RWPE2 (cell line): ENCODE measurements at regions not wholly inside any gene's neighbourhood (a gene's known extent, or its start where the extent isn't known, plus 50 kb on each side); places are given as distances from the start of the nearest gene placed in this dataset.
"Not testable (repeated sequence)": the region's sequence is repeated elsewhere in the genome, so short reads cannot be mapped to it uniquely, and the experiment has no call there.

ENCODE experiments used
- ATAC-seq: fragments of 200-7000 bp; cut with Tn5 transposase; 3 replicates; pipeline ENCODE4 v1.9.1; 2021; ENCODE audit warnings: low read depth
- DNase-seq: peaks from one replicate; pipeline ENCODE4 v3.0.0-alpha.2; 2020; ENCODE audit warnings: low spot score
- H3K27ac ChIP-seq: fragments of 450-650 bp; 2 replicates; pipeline ENCODE4 v1.5.1; 2017; ENCODE audit warnings: mild to moderate bottlenecking; ENCODE audit not compliant: poor library complexity, severe bottlenecking
- H3K27me3 ChIP-seq: fragments of 250-450 bp; sonication (Bioruptor Pico); 2 replicates; pipeline ENCODE4 v1.5.1; 2021; ENCODE audit warnings: mild to moderate bottlenecking, moderate library complexity; ENCODE audit not compliant: insufficient read depth, poor library complexity, severe bottlenecking
- H3K36me3 ChIP-seq: fragments of 250-450 bp; sonication (Bioruptor Pico); 2 replicates; pipeline ENCODE4 v1.5.1; 2020; ENCODE audit warnings: low read depth, mild to moderate bottlenecking, moderate library complexity
- H3K4me1 ChIP-seq: fragments of 250-450 bp; sonication (Bioruptor Pico); 2 replicates; pipeline ENCODE4 v1.5.1; 2021; ENCODE audit warnings: mild to moderate bottlenecking, moderate library complexity; ENCODE audit not compliant: insufficient read depth, poor library complexity, severe bottlenecking
- H3K4me3 ChIP-seq: fragments of 250-450 bp; sonication (Bioruptor Pico); 2 replicates; pipeline ENCODE4 v1.5.1; 2021; ENCODE audit warnings: mild to moderate bottlenecking, moderate library complexity; ENCODE audit not compliant: severe bottlenecking
- H3K9me3 ChIP-seq: fragments of 250-450 bp; sonication (Bioruptor Pico); 2 replicates; pipeline ENCODE4 v1.5.1; 2021; ENCODE audit warnings: mild to moderate bottlenecking, moderate library complexity; ENCODE audit not compliant: severe bottlenecking
- TF ChIP-seq, protein P1 (sequence below): fragments of 450-650 bp; IDR thresholded peaks from one replicate; pipeline ENCODE4 v1.5.1; 2017; ENCODE audit warnings: mild to moderate bottlenecking, moderate library complexity; ENCODE audit not compliant: poor library complexity, severe bottlenecking

DNA sequence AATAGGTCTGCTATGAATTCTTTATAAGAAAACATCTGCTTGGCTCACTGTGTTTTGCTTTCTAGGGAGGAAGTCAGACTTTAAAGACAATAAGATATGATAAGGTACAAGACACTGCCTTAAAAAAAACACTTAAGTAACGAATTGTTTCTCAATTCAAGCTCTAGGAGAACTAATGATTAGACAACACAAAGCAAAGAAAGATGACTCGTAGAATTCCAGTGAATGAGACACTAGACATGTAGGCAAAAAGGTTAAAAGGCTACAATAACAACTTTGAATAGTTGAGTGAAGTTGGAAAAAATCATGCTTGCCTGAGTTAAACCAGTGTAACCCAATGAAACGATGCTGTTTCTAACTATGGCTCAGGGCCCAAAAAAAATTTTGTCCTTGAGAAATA lies 344.4 kb upstream of the ACTRT1 start:
- Histone ChIP-seq H3K27ac (no peak overlapping the region), H3K27me3 (no peaks in the 10 kb centered on the region), H3K4me1 (no peaks in the 10 kb centered on the region), H3K9me3 (no peaks in the 10 kb centered on the region), H3K4me3 (no peak overlapping the region), H3K36me3 (no peaks in the 10 kb centered on the region)
- peak; percentile 29; the same call in 2 of the 3 replicates for ATAC-seq
- no peak for DNase-seq
- TF ChIP-seq, protein P1, sequence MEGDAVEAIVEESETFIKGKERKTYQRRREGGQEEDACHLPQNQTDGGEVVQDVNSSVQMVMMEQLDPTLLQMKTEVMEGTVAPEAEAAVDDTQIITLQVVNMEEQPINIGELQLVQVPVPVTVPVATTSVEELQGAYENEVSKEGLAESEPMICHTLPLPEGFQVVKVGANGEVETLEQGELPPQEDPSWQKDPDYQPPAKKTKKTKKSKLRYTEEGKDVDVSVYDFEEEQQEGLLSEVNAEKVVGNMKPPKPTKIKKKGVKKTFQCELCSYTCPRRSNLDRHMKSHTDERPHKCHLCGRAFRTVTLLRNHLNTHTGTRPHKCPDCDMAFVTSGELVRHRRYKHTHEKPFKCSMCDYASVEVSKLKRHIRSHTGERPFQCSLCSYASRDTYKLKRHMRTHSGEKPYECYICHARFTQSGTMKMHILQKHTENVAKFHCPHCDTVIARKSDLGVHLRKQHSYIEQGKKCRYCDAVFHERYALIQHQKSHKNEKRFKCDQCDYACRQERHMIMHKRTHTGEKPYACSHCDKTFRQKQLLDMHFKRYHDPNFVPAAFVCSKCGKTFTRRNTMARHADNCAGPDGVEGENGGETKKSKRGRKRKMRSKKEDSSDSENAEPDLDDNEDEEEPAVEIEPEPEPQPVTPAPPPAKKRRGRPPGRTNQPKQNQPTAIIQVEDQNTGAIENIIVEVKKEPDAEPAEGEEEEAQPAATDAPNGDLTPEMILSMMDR: no peak

DNA sequence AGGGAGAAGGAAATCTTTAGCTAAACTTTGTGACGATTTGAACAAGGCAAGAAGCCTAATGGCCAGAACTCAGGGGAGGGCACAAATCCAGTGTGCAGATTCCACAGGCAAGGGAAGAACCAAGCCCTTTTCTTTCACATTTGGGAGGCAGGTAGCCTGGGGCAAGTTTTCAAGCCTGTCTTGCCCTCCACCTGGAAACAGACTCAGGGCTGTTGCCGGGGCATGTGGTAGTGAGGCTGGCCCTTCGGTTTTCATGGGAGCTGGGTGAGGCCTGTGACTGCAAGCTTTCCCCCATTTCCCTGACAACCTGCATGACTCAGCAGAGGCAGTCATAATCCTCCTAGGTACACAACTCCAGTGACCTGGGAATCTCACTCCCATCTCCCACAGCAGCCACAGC lies 331.6 kb upstream of the ACTRT1 start:
- not testable (repeated sequence) for H3K4me1 ChIP-seq, H3K4me3 ChIP-seq, H3K27me3 ChIP-seq, H3K36me3 ChIP-seq, H3K9me3 ChIP-seq
- peak; percentile 72 for DNase-seq
- ATAC-seq: peak; percentile 81
- H3K27ac ChIP-seq: peak overlapping the region; percentile 58

- DNase-seq (no peak), ATAC-seq (no peak)
- Histone ChIP-seq H3K9me3 (no peaks in the 10 kb centered on the region), H3K4me1 (no peaks in the 10 kb centered on the region), H3K36me3 (no peaks in the 10 kb centered on the region), H3K27me3 (no peaks in the 10 kb centered on the region), H3K27ac (no peak overlapping the region), H3K4me3 (no peak overlapping the region)
- TF ChIP-seq, protein P1: no peak
Observed at GRCh38 chrX:128365492-128365891, 313.3 kb upstream of the ACTRT1 start.

GRCh38 chrX:128335671-128336070 lies 283.5 kb upstream of the ACTRT1 start:
- Histone ChIP-seq H3K27me3 (no peaks in the 10 kb centered on the region), H3K36me3 (no peaks in the 10 kb centered on the region), H3K4me3 (no peak overlapping the region), H3K9me3 (no peaks in the 10 kb centered on the region), H3K4me1 (no peaks in the 10 kb centered on the region), H3K27ac (no peak overlapping the region)
- TF ChIP-seq, protein P1: no peak
- ATAC-seq (no peak), DNase-seq (no peak)

- no peaks in the 10 kb centered on the region for H3K9me3 ChIP-seq
- TF ChIP-seq, protein P1: no peak
- no peak for ATAC-seq
Observed at GRCh38 chrX:128334821-128335220, 282.6 kb upstream of the ACTRT1 start.

More at GRCh38 chrX:128334821-128335220, 282.6 kb upstream of the ACTRT1 start:
- Histone ChIP-seq H3K27me3 (no peaks in the 10 kb centered on the region), H3K4me3 (no peak overlapping the region), H3K27ac (no peak overlapping the region), H3K36me3 (no peaks in the 10 kb centered on the region), H3K4me1 (no peaks in the 10 kb centered on the region)
- DNase-seq: no peak
